OCI-LY1 (cell line): ENCODE measurements at regions not wholly inside any gene's neighbourhood (a gene's known extent, or its start where the extent isn't known, plus 50 kb on each side); places are given as distances from the start of the nearest gene placed in this dataset.

ENCODE experiments used
- EZH2 ChIP-seq: fragments of 200-600 bp; sonication (generic), shearing (Covaris generic); IDR thresholded peaks from 2 replicates; pipeline ENCODE4 v1.8.0; 2017; ENCODE audit warnings: borderline replicate concordance, mixed run types, mild to moderate bottlenecking, antibody characterized with exemption, low read length, moderate library complexity, mixed read lengths
- TF ChIP-seq, protein P1 (sequence below): fragments of 200-600 bp; sonication (generic), shearing (Covaris generic); IDR thresholded peaks from 2 replicates; pipeline ENCODE4 v1.5.1; 2017; ENCODE audit warnings: mild to moderate bottlenecking, antibody characterized with exemption, low read length, moderate library complexity, mixed read lengths

DNA sequence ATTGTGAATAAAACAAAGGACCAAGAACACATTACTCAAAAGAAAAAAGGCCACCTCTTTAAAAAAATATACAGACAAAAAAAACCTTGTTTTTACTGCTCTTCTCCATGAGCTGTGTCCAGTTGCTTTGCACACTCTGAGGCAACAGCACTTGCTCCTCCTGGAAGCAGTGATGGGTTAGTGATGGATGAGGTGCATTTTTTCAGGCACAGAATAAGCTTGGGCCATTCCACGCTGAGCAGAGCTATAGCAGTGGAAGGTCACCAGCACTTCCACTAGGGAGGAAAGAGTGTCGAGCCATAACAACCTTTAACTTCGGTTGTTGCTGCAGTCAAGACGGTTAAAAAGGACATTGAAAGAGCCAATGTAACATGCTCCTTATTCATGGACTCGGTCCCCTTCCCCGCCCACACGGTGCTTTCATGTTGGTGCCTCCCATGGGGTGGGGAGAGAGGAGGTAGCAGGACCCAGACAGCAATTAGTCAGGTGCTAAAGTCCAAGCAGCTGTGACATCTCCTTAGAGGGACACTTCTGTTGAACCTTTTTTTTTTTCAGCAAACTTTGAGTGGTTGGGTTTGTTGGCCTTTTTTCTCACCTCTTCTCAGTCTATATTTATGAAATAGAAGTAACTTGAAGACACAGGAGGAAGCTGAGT, 136.5 kb upstream of the ADARB2 start:
- TF ChIP-seq, protein P1, sequence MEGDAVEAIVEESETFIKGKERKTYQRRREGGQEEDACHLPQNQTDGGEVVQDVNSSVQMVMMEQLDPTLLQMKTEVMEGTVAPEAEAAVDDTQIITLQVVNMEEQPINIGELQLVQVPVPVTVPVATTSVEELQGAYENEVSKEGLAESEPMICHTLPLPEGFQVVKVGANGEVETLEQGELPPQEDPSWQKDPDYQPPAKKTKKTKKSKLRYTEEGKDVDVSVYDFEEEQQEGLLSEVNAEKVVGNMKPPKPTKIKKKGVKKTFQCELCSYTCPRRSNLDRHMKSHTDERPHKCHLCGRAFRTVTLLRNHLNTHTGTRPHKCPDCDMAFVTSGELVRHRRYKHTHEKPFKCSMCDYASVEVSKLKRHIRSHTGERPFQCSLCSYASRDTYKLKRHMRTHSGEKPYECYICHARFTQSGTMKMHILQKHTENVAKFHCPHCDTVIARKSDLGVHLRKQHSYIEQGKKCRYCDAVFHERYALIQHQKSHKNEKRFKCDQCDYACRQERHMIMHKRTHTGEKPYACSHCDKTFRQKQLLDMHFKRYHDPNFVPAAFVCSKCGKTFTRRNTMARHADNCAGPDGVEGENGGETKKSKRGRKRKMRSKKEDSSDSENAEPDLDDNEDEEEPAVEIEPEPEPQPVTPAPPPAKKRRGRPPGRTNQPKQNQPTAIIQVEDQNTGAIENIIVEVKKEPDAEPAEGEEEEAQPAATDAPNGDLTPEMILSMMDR: no peak
- no peak for TF ChIP-seq EZH2
